Osteocyte (in vitro differentiated cells): ENCODE measurements at regions not wholly inside any gene's neighbourhood (a gene's known extent, or its start where the extent isn't known, plus 50 kb on each side); places are given as distances from the start of the nearest gene placed in this dataset.

Source experiments
- DNase-seq: peaks from one replicate; pipeline ENCODE4 v3.0.0; 2021; ENCODE audit warnings: mixed read lengths; ENCODE audit not compliant: unreplicated experiment; ENCODE audit errors: extremely low spot score
- H3K27ac Mint-ChIP-seq: one replicate; pipeline ENCODE4 v1.8.0; 2021; ENCODE audit warnings: mild to moderate bottlenecking, mixed read lengths; ENCODE audit not compliant: unreplicated experiment
- H3K27me3 Mint-ChIP-seq: one replicate; pipeline ENCODE4 v1.8.0; 2021; ENCODE audit warnings: mixed read lengths; ENCODE audit not compliant: unreplicated experiment
- H3K36me3 Mint-ChIP-seq: one replicate; pipeline ENCODE4 v1.8.0; 2021; ENCODE audit warnings: mixed read lengths; ENCODE audit not compliant: unreplicated experiment
- H3K4me1 Mint-ChIP-seq: one replicate; pipeline ENCODE4 v1.8.0; 2021; ENCODE audit warnings: mixed read lengths; ENCODE audit not compliant: unreplicated experiment
- H3K4me3 Mint-ChIP-seq: one replicate; pipeline ENCODE4 v1.8.0; 2021; ENCODE audit warnings: mild to moderate bottlenecking, moderate library complexity, mixed read lengths; ENCODE audit not compliant: unreplicated experiment
- H3K9me3 Mint-ChIP-seq: one replicate; pipeline ENCODE4 v1.8.0; 2021; ENCODE audit warnings: mixed read lengths; ENCODE audit not compliant: unreplicated experiment
- CTCF ChIP-seq: fragments of 200-600 bp; sonication (generic); IDR thresholded peaks from 2 replicates; pipeline ENCODE4 v1.5.0; 2021; ENCODE audit warnings: antibody characterized with exemption, mild to moderate bottlenecking, moderate library complexity

GRCh38 chr16:72657791-72658190 is 390.1 kb downstream of the ZFHX3 start:
- Mint-ChIP-seq H3K27ac (no peak overlapping the region), H3K27me3 (no peaks in the 10 kb centered on the region), H3K4me1 (peaks cover 2% of the 10 kb centered on the region), H3K4me3 (no peak overlapping the region), H3K9me3 (peaks cover 23% of the 10 kb centered on the region), H3K36me3 (peaks cover 5% of the 10 kb centered on the region)
- no peak for TF ChIP-seq CTCF
- DNase-seq = no peak

GRCh38 chr16:72657164-72657563 is 390.8 kb downstream of the ZFHX3 start:
- Mint-ChIP-seq H3K27me3 (no peaks in the 10 kb centered on the region), H3K9me3 (peaks cover 29% of the 10 kb centered on the region), H3K36me3 (peaks cover 7% of the 10 kb centered on the region), H3K4me3 (no peak overlapping the region), H3K4me1 (peaks cover 2% of the 10 kb centered on the region), H3K27ac (no peak overlapping the region)
- DNase-seq = no peak
- TF ChIP-seq CTCF = no peak

- no peak for TF ChIP-seq CTCF
- DNase-seq = no peak
- Mint-ChIP-seq H3K27me3 (no peaks in the 10 kb centered on the region), H3K36me3 (peaks cover 11% of the 10 kb centered on the region), H3K4me3 (no peak overlapping the region), H3K9me3 (peaks cover 26% of the 10 kb centered on the region), H3K4me1 (peaks cover 2% of the 10 kb centered on the region), H3K27ac (no peak overlapping the region)
Observed at GRCh38 chr16:72654535-72654934, 393.4 kb downstream of the ZFHX3 start.

- no peak overlapping the region for H3K4me3 Mint-ChIP-seq
- DNase-seq = no peak
- H3K4me1 Mint-ChIP-seq = no peaks in the 10 kb centered on the region
- no peak for TF ChIP-seq CTCF
- peaks cover 13% of the 10 kb centered on the region for H3K36me3 Mint-ChIP-seq
- no peak overlapping the region for H3K27ac Mint-ChIP-seq
- H3K9me3 Mint-ChIP-seq = peaks cover 37% of the 10 kb centered on the region
- H3K27me3 Mint-ChIP-seq = no peaks in the 10 kb centered on the region
Observed at GRCh38 chr16:72649254-72649944, 398.5 kb downstream of the ZFHX3 start.

GRCh38 chr16:72646615-72647014 is 401.3 kb downstream of the ZFHX3 start:
- H3K27ac Mint-ChIP-seq = no peak overlapping the region
- TF ChIP-seq CTCF = no peak
- no peaks in the 10 kb centered on the region for H3K27me3 Mint-ChIP-seq
- H3K4me1 Mint-ChIP-seq = no peaks in the 10 kb centered on the region
- DNase-seq = no peak
- peaks cover 12% of the 10 kb centered on the region for H3K36me3 Mint-ChIP-seq
- H3K4me3 Mint-ChIP-seq = no peak overlapping the region
- H3K9me3 Mint-ChIP-seq = peaks cover 27% of the 10 kb centered on the region
